GM12873 (cell line): ENCODE measurements at regions not wholly inside any gene's neighbourhood (a gene's known extent, or its start where the extent isn't known, plus 50 kb on each side); places are given as distances from the start of the nearest gene placed in this dataset.

Experiments used
- CTCF ChIP-seq: IDR thresholded peaks from 2 replicates; pipeline ENCODE4 v1.5.1; 2012; ENCODE audit warnings: low read depth, mild to moderate bottlenecking, moderate library complexity, low read length, control low read depth; ENCODE audit not compliant: insufficient read depth; ENCODE audit errors: missing control alignments

GRCh38 chr5:162769019-162769418 lies 668.4 kb upstream of the CCNG1 start:
- TF ChIP-seq CTCF, result no peak

GRCh38 chr5:162785673-162786072 lies 651.7 kb upstream of the CCNG1 start:
- no peak for TF ChIP-seq CTCF

- no peak for TF ChIP-seq CTCF
Measured at GRCh38 chr5:162786234-162786633, 651.2 kb upstream of the CCNG1 start.

- TF ChIP-seq CTCF, result no peak
Measured at GRCh38 chr5:162796507-162796906, 640.9 kb upstream of the CCNG1 start.

- TF ChIP-seq CTCF, result no peak
Measured at GRCh38 chr5:162800301-162800700, 637.1 kb upstream of the CCNG1 start.

- no peak for TF ChIP-seq CTCF
Measured at GRCh38 chr5:162801235-162801634, 636.2 kb upstream of the CCNG1 start.

GRCh38 chr5:162806195-162806594 lies 631.2 kb upstream of the CCNG1 start:
- TF ChIP-seq CTCF, result no peak
